Lower leg skin (tissue), 4 donors: ENCODE measurements at regions not wholly inside any gene's neighbourhood (a gene's known extent, or its start where the extent isn't known, plus 50 kb on each side); places are given as distances from the start of the nearest gene placed in this dataset.

ENCODE experiments used
- DNase-seq, 2 donors: peaks; one replicate each; pipeline ENCODE4 v3.0.0-alpha.2; 2019; ENCODE audit warnings: low spot score in 2 of 2
- H3K4me3 ChIP-seq: fragments of 200-600 bp; sonication (generic); 2 replicates; pipeline ENCODE4 v1.5.1; 2017; ENCODE audit warnings: mild to moderate bottlenecking, low read depth; ENCODE audit not compliant: poor library complexity, severe bottlenecking
- POLR2A ChIP-seq, 2 donors: fragments of 450-650 bp; IDR thresholded peaks; one replicate each; pipeline ENCODE4 v1.6.1; 2016 to 2017; ENCODE audit warnings: antibody characterized with exemption in 2 of 2, mild to moderate bottlenecking in 1 of 2, moderate library complexity in 1 of 2
- WGBS, 2 donors: methylation state at CpG; one replicate each; pipeline ENCODE4 v1.1.5; 2018; 5-methylcytosine and 5-hydroxymethylcytosine counted together
- intact Hi-C: fragments of 100-400 bp; cut with DNase I; formaldehyde crosslinking; loops from one replicate; pipeline ENCODE4 v1.15.0; 2023; ENCODE audit warnings: low total_unique reads
- TF ChIP-seq, protein P1 (sequence below), 3 donors: fragments of 450-650 bp; IDR thresholded peaks; one replicate each; pipeline ENCODE4 v1.5.1; 2016; ENCODE audit warnings: antibody characterized with exemption in 3 of 3, mild to moderate bottlenecking in 3 of 3, moderate library complexity in 2 of 3

DNA sequence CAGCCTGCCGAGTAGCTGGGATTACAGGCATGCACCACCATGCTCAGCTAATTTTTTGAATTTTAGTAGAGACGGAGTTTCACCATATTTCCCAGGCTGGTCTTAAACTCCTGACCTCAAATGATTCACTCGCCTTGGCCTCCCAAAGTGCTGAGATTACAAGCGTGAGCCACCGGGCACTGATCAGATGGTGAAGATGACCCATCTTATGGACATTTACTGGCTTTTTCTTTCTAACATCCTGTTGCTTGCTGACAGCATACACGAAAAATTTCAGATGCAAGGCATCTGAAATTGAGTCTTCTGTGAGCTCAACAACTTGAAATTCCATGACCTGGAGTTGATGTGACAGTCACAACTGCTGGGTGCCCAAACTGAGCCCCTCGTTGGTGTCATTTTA is 859.5 kb upstream of the CNTNAP5 start:
- TF ChIP-seq, protein P1, sequence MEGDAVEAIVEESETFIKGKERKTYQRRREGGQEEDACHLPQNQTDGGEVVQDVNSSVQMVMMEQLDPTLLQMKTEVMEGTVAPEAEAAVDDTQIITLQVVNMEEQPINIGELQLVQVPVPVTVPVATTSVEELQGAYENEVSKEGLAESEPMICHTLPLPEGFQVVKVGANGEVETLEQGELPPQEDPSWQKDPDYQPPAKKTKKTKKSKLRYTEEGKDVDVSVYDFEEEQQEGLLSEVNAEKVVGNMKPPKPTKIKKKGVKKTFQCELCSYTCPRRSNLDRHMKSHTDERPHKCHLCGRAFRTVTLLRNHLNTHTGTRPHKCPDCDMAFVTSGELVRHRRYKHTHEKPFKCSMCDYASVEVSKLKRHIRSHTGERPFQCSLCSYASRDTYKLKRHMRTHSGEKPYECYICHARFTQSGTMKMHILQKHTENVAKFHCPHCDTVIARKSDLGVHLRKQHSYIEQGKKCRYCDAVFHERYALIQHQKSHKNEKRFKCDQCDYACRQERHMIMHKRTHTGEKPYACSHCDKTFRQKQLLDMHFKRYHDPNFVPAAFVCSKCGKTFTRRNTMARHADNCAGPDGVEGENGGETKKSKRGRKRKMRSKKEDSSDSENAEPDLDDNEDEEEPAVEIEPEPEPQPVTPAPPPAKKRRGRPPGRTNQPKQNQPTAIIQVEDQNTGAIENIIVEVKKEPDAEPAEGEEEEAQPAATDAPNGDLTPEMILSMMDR (IDR thresholded peaks at IDR 0.05): no peak
- TF ChIP-seq POLR2A (IDR thresholded peaks at IDR 0.05): no peak
- intact Hi-C loops: no loop called here
- no peak for DNase-seq
- H3K4me3 ChIP-seq: no peak overlapping the region
- WGBS, 2 donors: 73 to 76% methylated on average over 7 of the region's 7 CpGs

DNA sequence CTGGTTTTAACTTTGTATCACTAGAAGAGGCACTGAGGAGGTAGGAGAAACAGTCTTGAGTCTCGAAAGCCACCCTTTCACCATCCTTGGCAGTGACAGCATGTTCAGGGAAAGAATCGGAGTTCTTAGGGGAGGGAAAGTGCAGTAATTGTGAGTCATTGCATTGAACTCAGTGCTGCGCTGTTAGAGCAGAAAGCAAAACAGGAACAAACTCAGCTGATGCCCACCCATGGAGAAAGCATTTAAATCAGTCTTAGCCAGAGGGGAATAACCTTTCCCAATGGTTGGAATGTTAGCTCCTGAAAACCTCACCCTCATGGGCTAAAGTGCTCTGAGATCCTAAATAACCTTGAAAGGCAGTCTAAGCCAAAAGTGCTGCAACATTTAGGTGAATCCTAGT is 845.6 kb upstream of the CNTNAP5 start:
- DNase-seq: no peak
- no peak for TF ChIP-seq POLR2A (IDR thresholded peaks at IDR 0.05)
- TF ChIP-seq, protein P1 (IDR thresholded peaks at IDR 0.05): no peak
- H3K4me3 ChIP-seq: no peak overlapping the region
- WGBS, 2 donors: 60 to 68% methylated on average over 3 of the region's 3 CpGs
- intact Hi-C loops: no loop called here

DNA sequence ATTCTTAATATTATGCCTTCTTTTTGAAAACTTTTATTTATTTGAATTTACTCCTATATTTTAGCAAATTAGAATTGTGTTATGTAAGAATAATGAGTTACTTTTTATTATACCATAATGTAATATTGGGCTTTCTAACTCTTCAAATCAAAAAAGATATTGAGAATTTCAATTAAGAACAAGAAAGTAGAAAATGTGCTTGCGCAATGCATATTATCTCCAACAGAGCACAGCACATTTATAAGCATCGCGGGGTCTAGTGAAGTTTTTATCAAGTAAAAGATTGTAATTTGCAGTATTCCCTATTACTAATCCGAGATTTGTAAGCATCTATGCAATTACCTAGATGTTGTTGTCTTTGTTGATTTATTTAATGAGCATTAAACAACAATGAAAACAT is 829.1 kb upstream of the CNTNAP5 start:
- H3K4me3 ChIP-seq: no peak overlapping the region
- whole genome bisulfite sequencing, 2 donors: 88 to 91% methylated on average over 4 of the region's 4 CpGs
- DNase-seq: no peak
- intact Hi-C loops: no loop called here
- no peak for TF ChIP-seq POLR2A (IDR thresholded peaks at IDR 0.05)
- TF ChIP-seq, protein P1 (IDR thresholded peaks at IDR 0.05): no peak

DNA sequence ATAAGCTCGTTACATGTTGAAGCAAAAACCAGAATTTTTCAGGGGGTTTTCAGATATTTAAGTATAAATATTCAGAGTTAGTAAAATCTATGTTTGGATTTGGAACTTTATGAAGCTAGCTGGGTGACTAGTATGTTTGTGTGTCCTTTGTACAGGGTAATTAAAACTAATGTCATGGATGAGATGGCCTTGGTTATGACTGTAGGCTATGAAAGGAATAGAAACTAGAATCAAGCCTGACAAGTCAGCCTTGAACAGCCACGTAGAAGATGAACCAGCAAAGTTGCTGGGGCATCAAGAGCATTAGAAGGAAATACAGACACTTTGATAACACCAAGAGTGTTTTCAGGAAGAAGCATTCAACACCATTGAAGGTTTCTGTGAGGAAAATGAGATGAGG is 825.1 kb upstream of the CNTNAP5 start:
- intact Hi-C loops: no loop called here
- H3K4me3 ChIP-seq: no peak overlapping the region
- DNase-seq: no peak
- no peak for TF ChIP-seq POLR2A (IDR thresholded peaks at IDR 0.05)
- TF ChIP-seq, protein P1 (IDR thresholded peaks at IDR 0.05): no peak
- WGBS, 2 donors: 78 to 92% methylated on average over 2 of the region's 2 CpGs

- intact Hi-C loops: no loop called here
- TF ChIP-seq POLR2A (IDR thresholded peaks at IDR 0.05): no peak
- TF ChIP-seq, protein P1 (IDR thresholded peaks at IDR 0.05): no peak
- WGBS, 2 donors: 59 to 60% methylated on average over 2 of the region's 2 CpGs
- no peak overlapping the region for H3K4me3 ChIP-seq
- DNase-seq: no peak
Measured at GRCh38 chr2:123207245-123207644, 817.8 kb upstream of the CNTNAP5 start.

DNA sequence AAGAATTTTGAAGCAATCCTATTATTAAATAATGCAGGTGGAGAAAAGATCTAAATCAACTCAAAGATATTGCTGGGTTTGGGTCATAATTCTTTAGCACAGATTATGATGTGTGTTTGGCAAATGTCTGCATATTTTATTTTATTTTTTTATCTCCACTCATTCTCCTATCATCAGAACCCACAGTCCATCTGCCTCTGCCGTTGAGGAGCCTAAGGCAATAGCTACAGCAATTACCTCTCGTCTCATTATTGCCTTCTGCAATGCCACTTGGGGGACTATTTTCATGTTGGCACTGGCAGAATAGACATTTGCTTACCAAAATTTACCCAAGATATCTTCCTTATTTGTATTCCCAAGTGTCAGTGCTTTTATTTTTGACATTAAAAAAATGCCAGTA is 815.9 kb upstream of the CNTNAP5 start:
- TF ChIP-seq, protein P1 (IDR thresholded peaks at IDR 0.05): no peak
- TF ChIP-seq POLR2A (IDR thresholded peaks at IDR 0.05): no peak
- intact Hi-C loops: no loop called here

More for the DNA sequence above, 815.9 kb upstream of the CNTNAP5 start:
- no peak overlapping the region for H3K4me3 ChIP-seq
- DNase-seq: no peak
- 32 to 43% methylated on average over 2 of the region's 2 CpGs for WGBS, 2 donors
